ENCODE measurements at regions not wholly inside any gene's neighbourhood (a gene's known extent, or its start where the extent isn't known, plus 50 kb on each side); places are given as distances from the start of the nearest gene placed in this dataset.

GRCh38 chr14:94994245-94994644, 163.1 kb downstream of the DICER1 start:
- no peak for DNase-seq

- no peak for DNase-seq
These were observed 165.3 kb downstream of the DICER1 start for GRCh38 chr14:94992046-94992445.

- DNase-seq = no peak
These were observed 167.4 kb downstream of the DICER1 start for GRCh38 chr14:94989946-94990345.

- DNase-seq = no peak
These were observed 167.9 kb downstream of the DICER1 start for GRCh38 chr14:94989417-94989816.

- DNase-seq = no peak
These were observed 169.9 kb downstream of the DICER1 start for GRCh38 chr14:94987409-94987808.

- DNase-seq = no peak
These were observed 177.4 kb downstream of the DICER1 start for GRCh38 chr14:94979891-94980290.

GRCh38 chr14:94977016-94977415, 180.3 kb downstream of the DICER1 start:
- no peak for DNase-seq

- no peak for DNase-seq
These were observed 182.0 kb downstream of the DICER1 start for GRCh38 chr14:94975366-94975765.

- no peak for DNase-seq
These were observed 182.4 kb downstream of the DICER1 start for GRCh38 chr14:94974893-94975292.

GRCh38 chr14:94974422-94974821, 182.9 kb downstream of the DICER1 start:
- DNase-seq = no peak

- DNase-seq = no peak
These were observed 185.6 kb downstream of the DICER1 start for GRCh38 chr14:94971750-94972149.

GRCh38 chr14:94970941-94971730, 186.2 kb downstream of the DICER1 start:
- no peak for DNase-seq

- DNase-seq = no peak
These were observed 187.6 kb downstream of the DICER1 start for GRCh38 chr14:94969766-94970165.

GRCh38 chr14:94966868-94967267, 190.5 kb downstream of the DICER1 start:
- no peak for DNase-seq

- no peak for DNase-seq
These were observed 191.0 kb downstream of the DICER1 start for GRCh38 chr14:94966344-94966743.

- no peak for DNase-seq
These were observed 191.6 kb downstream of the DICER1 start for GRCh38 chr14:94965551-94966313.

- no peak for DNase-seq
These were observed 192.4 kb downstream of the DICER1 start for GRCh38 chr14:94964931-94965330.

- DNase-seq = no peak
These were observed 193.1 kb downstream of the DICER1 start for GRCh38 chr14:94964181-94964580.

- no peak for DNase-seq
These were observed 193.1 kb upstream of the GSC start for GRCh38 chr14:94963051-94963450.

- DNase-seq = no peak
These were observed 192.3 kb upstream of the GSC start for GRCh38 chr14:94962166-94962575.

- DNase-seq = no peak
These were observed 191.7 kb upstream of the GSC start for GRCh38 chr14:94961386-94962165.

- DNase-seq = no peak
These were observed 190.5 kb upstream of the GSC start for GRCh38 chr14:94960285-94961001.
